Smooth muscle cell (in vitro differentiated cells): ENCODE measurements at regions not wholly inside any gene's neighbourhood (a gene's known extent, or its start where the extent isn't known, plus 50 kb on each side); places are given as distances from the start of the nearest gene placed in this dataset.

Experiments used
- DNase-seq: peaks from one replicate; lab custom pipeline; 2025; ENCODE audit not compliant: unreplicated experiment; lab: John Stamatoyannopoulos, UW
- H2AFZ ChIP-seq: fragments of 200-600 bp; sonication (generic); 2 replicates; pipeline ENCODE4 v1.6.0; 2016; ENCODE audit warnings: antibody characterized with exemption, low read depth, mild to moderate bottlenecking
- H3F3A ChIP-seq: fragments of 200-600 bp; sonication (generic); 2 replicates; pipeline ENCODE4 v1.6.0; 2017; ENCODE audit warnings: antibody characterized with exemption, low read depth
- H3K27ac ChIP-seq: fragments of 200-600 bp; sonication (generic); 2 replicates; pipeline ENCODE4 v1.5.1; 2016; ENCODE audit warnings: low read depth, mild to moderate bottlenecking
- H3K27me3 ChIP-seq: fragments of 200-600 bp; sonication (generic); 2 replicates; pipeline ENCODE4 v1.6.1; 2016; ENCODE audit warnings: low read depth, mild to moderate bottlenecking
- H3K36me3 ChIP-seq: fragments of 200-600 bp; sonication (generic); 2 replicates; pipeline ENCODE4 v1.5.1; 2016; ENCODE audit warnings: low read depth
- H3K4me1 ChIP-seq: fragments of 200-600 bp; sonication (generic); 2 replicates; pipeline ENCODE4 v1.5.1; 2016; ENCODE audit warnings: low read depth
- H3K4me2 ChIP-seq: fragments of 200-600 bp; sonication (generic); 2 replicates; pipeline ENCODE4 v1.6.0; 2016; ENCODE audit warnings: mild to moderate bottlenecking
- H3K4me3 ChIP-seq: fragments of 200-600 bp; sonication (generic); 2 replicates; pipeline ENCODE4 v1.5.1; 2016; ENCODE audit warnings: mild to moderate bottlenecking
- H3K79me2 ChIP-seq: fragments of 200-600 bp; sonication (generic); 2 replicates; pipeline ENCODE4 v1.6.0; 2016; ENCODE audit warnings: low read depth, mild to moderate bottlenecking
- H3K9ac ChIP-seq: fragments of 200-600 bp; sonication (generic); 2 replicates; pipeline ENCODE4 v1.6.0; 2016; ENCODE audit warnings: low read depth
- H3K9me3 ChIP-seq: fragments of 200-600 bp; sonication (generic); replicated peaks from 2 replicates; pipeline ENCODE4 v1.5.1; 2016; ENCODE audit warnings: low read depth
- H4K20me1 ChIP-seq: fragments of 200-600 bp; sonication (generic); 2 replicates; pipeline ENCODE4 v1.6.0; 2016; ENCODE audit warnings: low read depth
- CTCF ChIP-seq: fragments of 200-600 bp; sonication (generic); IDR thresholded peaks from 2 replicates; pipeline ENCODE4 v1.5.1; 2017; ENCODE audit warnings: borderline replicate concordance, mild to moderate bottlenecking, antibody characterized with exemption; ENCODE audit not compliant: insufficient read depth, poor library complexity, severe bottlenecking
- WGBS: methylation state at CpG from one replicate; pipeline ENCODE4 v1.1.7; 2016; ENCODE audit warnings: low lambda C conversion rate; 5-methylcytosine and 5-hydroxymethylcytosine counted together

GRCh38 chr16:8500351-8500750 is 90.0 kb downstream of the TMEM114 start:
- H3F3A ChIP-seq: no peaks in the 10 kb centered on the region
- no peak overlapping the region for H3K4me3 ChIP-seq
- no peaks in the 10 kb centered on the region for H3K79me2 ChIP-seq
- H3K36me3 ChIP-seq: no peaks in the 10 kb centered on the region
- H3K9me3 ChIP-seq: no peaks in the 10 kb centered on the region
- no peaks in the 10 kb centered on the region for H3K4me1 ChIP-seq
- H4K20me1 ChIP-seq: no peaks in the 10 kb centered on the region
- no peak for DNase-seq
- no peak overlapping the region for H3K4me2 ChIP-seq
- no peak overlapping the region for H2AFZ ChIP-seq
- no peak for TF ChIP-seq CTCF
- no peak overlapping the region for H3K27ac ChIP-seq
- peaks cover 8% of the 10 kb centered on the region for H3K27me3 ChIP-seq
- H3K9ac ChIP-seq: no peak overlapping the region
- 68% methylated on average over 1 of the region's 1 CpG for WGBS

- Histone ChIP-seq H3K4me2 (no peak overlapping the region), H3K4me1 (no peaks in the 10 kb centered on the region), H3K36me3 (no peaks in the 10 kb centered on the region), H3K9me3 (no peaks in the 10 kb centered on the region), H3K27me3 (peaks cover 6% of the 10 kb centered on the region), H3F3A (no peaks in the 10 kb centered on the region), H3K79me2 (no peaks in the 10 kb centered on the region), H3K27ac (no peak overlapping the region), H2AFZ (no peak overlapping the region), H3K9ac (no peak overlapping the region), H3K4me3 (no peak overlapping the region), H4K20me1 (no peaks in the 10 kb centered on the region)
- TF ChIP-seq CTCF: no peak
- 76% methylated on average over 3 of the region's 3 CpGs for WGBS
- DNase-seq: no peak
Observed at GRCh38 chr16:8496364-8496763, 93.9 kb downstream of the TMEM114 start.

- no peak overlapping the region for H3K4me2 ChIP-seq
- no peaks in the 10 kb centered on the region for H3K9me3 ChIP-seq
- no peak for DNase-seq
- H3K9ac ChIP-seq: no peak overlapping the region
- H3K27ac ChIP-seq: no peak overlapping the region
- H3K4me1 ChIP-seq: no peaks in the 10 kb centered on the region
- H3K36me3 ChIP-seq: no peaks in the 10 kb centered on the region
- no peak overlapping the region for H3K4me3 ChIP-seq
- no peak for TF ChIP-seq CTCF
- H3F3A ChIP-seq: no peaks in the 10 kb centered on the region
- H4K20me1 ChIP-seq: no peaks in the 10 kb centered on the region
- no peaks in the 10 kb centered on the region for H3K79me2 ChIP-seq
- peaks cover 6% of the 10 kb centered on the region for H3K27me3 ChIP-seq
- H2AFZ ChIP-seq: no peak overlapping the region
- 68% methylated on average over 1 of the region's 1 CpG for WGBS
Observed at GRCh38 chr16:8493972-8494371, 96.3 kb downstream of the TMEM114 start.

GRCh38 chr16:8492690-8493089 is 97.6 kb downstream of the TMEM114 start:
- no peaks in the 10 kb centered on the region for H3K79me2 ChIP-seq
- no peak for TF ChIP-seq CTCF
- no peak overlapping the region for H2AFZ ChIP-seq
- no peak for DNase-seq
- H3F3A ChIP-seq: no peaks in the 10 kb centered on the region
- H3K4me2 ChIP-seq: no peak overlapping the region
- no peaks in the 10 kb centered on the region for H3K4me1 ChIP-seq
- H3K36me3 ChIP-seq: no peaks in the 10 kb centered on the region
- peaks cover 6% of the 10 kb centered on the region for H3K27me3 ChIP-seq
- H4K20me1 ChIP-seq: no peaks in the 10 kb centered on the region
- H3K4me3 ChIP-seq: no peak overlapping the region
- no peak overlapping the region for H3K27ac ChIP-seq
- no peak overlapping the region for H3K9ac ChIP-seq
- H3K9me3 ChIP-seq: no peaks in the 10 kb centered on the region
